ENCODE measurements at regions not wholly inside any gene's neighbourhood (a gene's known extent, or its start where the extent isn't known, plus 50 kb on each side); places are given as distances from the start of the nearest gene placed in this dataset.

DNA sequence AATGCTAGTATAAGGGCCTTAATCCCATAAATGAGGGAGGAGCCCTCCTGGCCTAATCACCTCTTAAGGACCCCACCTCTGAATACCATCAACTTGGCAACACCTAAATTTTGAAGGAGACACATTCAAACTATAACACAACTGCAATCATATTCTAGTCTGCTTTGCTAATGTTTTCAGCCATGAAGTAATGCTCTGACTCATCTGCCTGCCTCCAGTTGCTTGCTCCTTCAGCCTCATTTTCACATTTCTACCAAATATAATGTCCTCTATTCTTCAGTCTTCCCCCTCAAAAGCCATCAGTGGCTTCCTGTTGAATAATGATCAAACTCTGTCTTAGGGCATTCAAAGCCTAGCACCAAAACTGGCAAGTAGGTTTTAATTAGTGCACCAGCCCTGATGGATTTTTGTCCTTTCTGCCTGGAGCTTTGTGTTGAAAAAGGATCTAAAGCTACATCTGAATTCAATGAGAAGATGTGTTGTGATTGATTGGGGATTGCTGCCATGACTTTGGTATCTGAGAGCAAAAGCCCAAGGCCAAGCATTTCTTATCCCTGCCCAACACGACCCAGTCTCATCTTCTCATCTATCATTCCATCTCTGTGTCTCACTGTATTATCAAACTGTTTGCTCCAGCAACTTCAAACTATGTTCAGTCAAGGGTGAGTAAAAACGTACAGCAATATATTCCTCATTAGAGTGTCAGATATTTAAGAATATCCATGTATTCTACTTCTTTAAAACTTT lies 140.8 kb upstream of the ELAC2 start:
- Mint-ChIP-seq H3K27me3 (ENCODE audit: low read depth) (no peaks in the 10 kb centered on the region), H3K27ac (no peak overlapping the region), H3K4me3 (no peak overlapping the region), H3K4me1 (no peaks in the 10 kb centered on the region), H3K9me3 (no peaks in the 10 kb centered on the region), H3K36me3 (ENCODE audit: insufficient read depth in 1 of 3, low read depth in 3 of 3) (no peaks in the 10 kb centered on the region)
- no CpG with 5 or more reads among the region's 2 CpGs for WGBS (ENCODE audit: extremely low coverage, insufficient read length, low lambda C conversion rate)
- Histone ChIP-seq H3K9ac (ENCODE audit: extremely low read depth, insufficient read length, low read length) (no peak overlapping the region), H3K4ac (ENCODE audit: low read depth, low read length) (no peak overlapping the region), H3K23me2 (ENCODE audit: insufficient read length, low read depth, low read length, poor library complexity, severe bottlenecking) (no peaks in the 10 kb centered on the region), H3K4me1 (ENCODE audit: insufficient read depth, low read length) (no peaks in the 10 kb centered on the region), H3K79me2 (ENCODE audit: insufficient read depth, low read length) (no peaks in the 10 kb centered on the region), H3K18ac (ENCODE audit: insufficient read length, low read depth, low read length) (no peak overlapping the region), H3K27ac (ENCODE audit: insufficient read length, low read depth, low read length) (no peak overlapping the region), H2BK5ac (ENCODE audit: insufficient read length, low read length) (no peak overlapping the region), H2BK120ac (ENCODE audit: low read depth, low read length, poor library complexity, severe bottlenecking) (no peak overlapping the region), H3K23ac (ENCODE audit: insufficient read length, low read depth, low read length) (no peak overlapping the region), H3K4me2 (ENCODE audit: insufficient read depth, insufficient read length, low read length) (no peak overlapping the region), H2BK12ac (ENCODE audit: insufficient read length, low read depth, low read length) (no peak overlapping the region), H3K14ac (ENCODE audit: insufficient read depth, low read length) (no peak overlapping the region), H3K27me3 (ENCODE audit: insufficient read depth, low read length) (no peaks in the 10 kb centered on the region), H2BK15ac (ENCODE audit: low read depth, low read length) (no peak overlapping the region), H2AFZ (ENCODE audit: low read length) (no peak overlapping the region), H2BK20ac (ENCODE audit: low read depth, low read length, poor library complexity, severe bottlenecking) (no peak overlapping the region), H4K91ac (ENCODE audit: insufficient read length, low read depth, low read length) (no peak overlapping the region), H4K8ac (replicated peaks; ENCODE audit: insufficient read length, low read depth, low read length) (no peak overlapping the region), H3T11ph (ENCODE audit: low read length) (no peak overlapping the region), H3K56ac (ENCODE audit: insufficient read length, low read depth, low read length) (no peak overlapping the region), H4K20me1 (ENCODE audit: control insufficient read depth, insufficient read depth, insufficient read length) (no peaks in the 10 kb centered on the region), H4K5ac (ENCODE audit: insufficient read length, low read depth, low read length) (no peak overlapping the region), H3K9me3 (ENCODE audit: control insufficient read depth, low read depth, low read length) (no peaks in the 10 kb centered on the region), H3K79me1 (ENCODE audit: insufficient read depth, low read depth, low read length, poor library complexity, severe bottlenecking) (no peaks in the 10 kb centered on the region), H2AK5ac (ENCODE audit: insufficient read length, low read length) (no peak overlapping the region)
- TF ChIP-seq, protein P1, sequence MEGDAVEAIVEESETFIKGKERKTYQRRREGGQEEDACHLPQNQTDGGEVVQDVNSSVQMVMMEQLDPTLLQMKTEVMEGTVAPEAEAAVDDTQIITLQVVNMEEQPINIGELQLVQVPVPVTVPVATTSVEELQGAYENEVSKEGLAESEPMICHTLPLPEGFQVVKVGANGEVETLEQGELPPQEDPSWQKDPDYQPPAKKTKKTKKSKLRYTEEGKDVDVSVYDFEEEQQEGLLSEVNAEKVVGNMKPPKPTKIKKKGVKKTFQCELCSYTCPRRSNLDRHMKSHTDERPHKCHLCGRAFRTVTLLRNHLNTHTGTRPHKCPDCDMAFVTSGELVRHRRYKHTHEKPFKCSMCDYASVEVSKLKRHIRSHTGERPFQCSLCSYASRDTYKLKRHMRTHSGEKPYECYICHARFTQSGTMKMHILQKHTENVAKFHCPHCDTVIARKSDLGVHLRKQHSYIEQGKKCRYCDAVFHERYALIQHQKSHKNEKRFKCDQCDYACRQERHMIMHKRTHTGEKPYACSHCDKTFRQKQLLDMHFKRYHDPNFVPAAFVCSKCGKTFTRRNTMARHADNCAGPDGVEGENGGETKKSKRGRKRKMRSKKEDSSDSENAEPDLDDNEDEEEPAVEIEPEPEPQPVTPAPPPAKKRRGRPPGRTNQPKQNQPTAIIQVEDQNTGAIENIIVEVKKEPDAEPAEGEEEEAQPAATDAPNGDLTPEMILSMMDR (conservative IDR thresholded peaks at IDR 0.05): no peak
- no peak for DNase-seq

Measured in H9 (cell line).